ENCODE measurements at regions not wholly inside any gene's neighbourhood (a gene's known extent, or its start where the extent isn't known, plus 50 kb on each side); places are given as distances from the start of the nearest gene placed in this dataset.

- no peak for TF ChIP-seq CTCF (optimal IDR thresholded peaks at IDR 0.05 in 1 of 3, IDR thresholded peaks at IDR 0.05 in 1 of 3, conservative IDR thresholded peaks at IDR 0.05 in 1 of 3; ENCODE audit: extremely low read depth in 1 of 3, insufficient read depth in 2 of 3, low read length in 3 of 3)
- no peak for TF ChIP-seq EZH2 (IDR thresholded peaks at IDR 0.05; ENCODE audit: low read length)
These were observed 665.6 kb downstream of the FGF9 start for GRCh38 chr13:22336460-22336859.

Measured in keratinocyte (primary cell).